GM12891 (cell line): ENCODE measurements at regions not wholly inside any gene's neighbourhood (a gene's known extent, or its start where the extent isn't known, plus 50 kb on each side); places are given as distances from the start of the nearest gene placed in this dataset.

Source experiments
- PAX5 ChIP-seq: IDR thresholded peaks from 2 replicates; pipeline ENCODE4 v1.6.1; 2011; ENCODE audit warnings: low read length, moderate library complexity, mild to moderate bottlenecking; ENCODE audit not compliant: insufficient read depth, severe bottlenecking
- POLR2A ChIP-seq: IDR thresholded peaks from 2 replicates; pipeline ENCODE4 v1.6.1; 2011; ENCODE audit warnings: low read depth, low read length, control low read depth
- POLR2AphosphoS5 ChIP-seq: IDR thresholded peaks from 2 replicates; pipeline ENCODE4 v1.6.1; 2011; ENCODE audit warnings: low read depth, low read length, control low read depth
- POU2F2 ChIP-seq: IDR thresholded peaks from 2 replicates; pipeline ENCODE4 v1.6.1; 2011; ENCODE audit warnings: low read depth, mild to moderate bottlenecking, control low read depth, low read length, moderate library complexity
- SPI1 ChIP-seq: IDR thresholded peaks from 2 replicates; pipeline ENCODE4 v1.6.1; 2011; ENCODE audit warnings: low read depth, low read length, control low read depth
- TAF1 ChIP-seq: IDR thresholded peaks from 2 replicates; pipeline ENCODE4 v1.6.1; 2011; ENCODE audit warnings: low read depth, low read length, control low read depth

- TF ChIP-seq TAF1 (no peak), POLR2A (no peak), POLR2AphosphoS5 (no peak), SPI1 (no peak), PAX5 (no peak), POU2F2 (no peak)
These were observed 282.9 kb downstream of the ALG10 start for GRCh38 chr12:34305176-34305575.
